ENCODE measurements at regions not wholly inside any gene's neighbourhood (a gene's known extent, or its start where the extent isn't known, plus 50 kb on each side); places are given as distances from the start of the nearest gene placed in this dataset.
"Not testable (repeated sequence)": the region's sequence is repeated elsewhere in the genome, so short reads cannot be mapped to it uniquely, and the experiment has no call there.

GRCh38 chrX:9271789-9272525, 192.9 kb upstream of the TBL1X start:
- DNase-seq (ENCODE audit: low spot score), result no peak

GRCh38 chrX:9273744-9274143, 191.1 kb upstream of the TBL1X start:
- no peak for DNase-seq (ENCODE audit: low spot score)

GRCh38 chrX:9278475-9279233, 186.2 kb upstream of the TBL1X start:
- DNase-seq (ENCODE audit: low spot score), result no peak

GRCh38 chrX:9279234-9279544, 185.7 kb upstream of the TBL1X start:
- DNase-seq (ENCODE audit: low spot score), result peak; percentile 3

- DNase-seq (ENCODE audit: low spot score), result no peak
These were observed 184.0 kb upstream of the TBL1X start for GRCh38 chrX:9280831-9281230.

GRCh38 chrX:9282325-9282724, 182.5 kb upstream of the TBL1X start:
- DNase-seq (ENCODE audit: low spot score), result no peak

GRCh38 chrX:9285342-9285771, 179.5 kb upstream of the TBL1X start:
- DNase-seq (ENCODE audit: low spot score), result peak; percentile 6

GRCh38 chrX:9286234-9286633, 178.6 kb upstream of the TBL1X start:
- DNase-seq (ENCODE audit: low spot score), result no peak

GRCh38 chrX:9291629-9292028, 173.2 kb upstream of the TBL1X start:
- DNase-seq (ENCODE audit: low spot score), result no peak

GRCh38 chrX:9293051-9293496, 171.8 kb upstream of the TBL1X start:
- DNase-seq (ENCODE audit: low spot score), result no peak

GRCh38 chrX:9293903-9294302, 171.0 kb upstream of the TBL1X start:
- no peak for DNase-seq (ENCODE audit: low spot score)

GRCh38 chrX:9295551-9295950, 169.3 kb upstream of the TBL1X start:
- DNase-seq (ENCODE audit: low spot score), result no peak

GRCh38 chrX:9298221-9298620, 166.6 kb upstream of the TBL1X start:
- no peak for DNase-seq (ENCODE audit: low spot score)

- not testable (repeated sequence) for DNase-seq (ENCODE audit: low spot score)
These were observed 165.2 kb upstream of the TBL1X start for GRCh38 chrX:9299681-9300080.

- DNase-seq (ENCODE audit: low spot score), result no peak
These were observed 163.0 kb upstream of the TBL1X start for GRCh38 chrX:9301836-9302235.

GRCh38 chrX:9302381-9302780, 162.5 kb upstream of the TBL1X start:
- DNase-seq (ENCODE audit: low spot score), result no peak

- DNase-seq (ENCODE audit: low spot score), result no peak
These were observed 156.4 kb upstream of the TBL1X start for GRCh38 chrX:9308426-9308825.

- DNase-seq (ENCODE audit: low spot score), result no peak
These were observed 154.2 kb upstream of the TBL1X start for GRCh38 chrX:9310616-9311015.

GRCh38 chrX:9311421-9312160, 153.3 kb upstream of the TBL1X start:
- no peak for DNase-seq (ENCODE audit: low spot score)

- DNase-seq (ENCODE audit: low spot score), result peak; percentile 72
These were observed 151.7 kb upstream of the TBL1X start for GRCh38 chrX:9312922-9313867.

- no peak for DNase-seq (ENCODE audit: low spot score)
These were observed 149.8 kb upstream of the TBL1X start for GRCh38 chrX:9315086-9315485.

- DNase-seq (ENCODE audit: low spot score), result no peak
These were observed 148.8 kb upstream of the TBL1X start for GRCh38 chrX:9316096-9316495.

All from CD4-positive, alpha-beta T cell treated with Interleukin-15 for 4 hours (primary cell).